Motor neuron (in vitro differentiated cells): ENCODE measurements at regions not wholly inside any gene's neighbourhood (a gene's known extent, or its start where the extent isn't known, plus 50 kb on each side); places are given as distances from the start of the nearest gene placed in this dataset.

Experiments
- ATAC-seq, 8 experiments: fragments of 200-7000 bp; cut with Tn5 transposase; replicated peaks in 6 of 8; 2 replicates each; pipeline ENCODE4 v1.8.0; 2021; ENCODE audit warnings: mild to moderate bottlenecking in 8 of 8, moderate library complexity in 8 of 8
- H3K27ac ChIP-seq, 2 donors: fragments of 250-450 bp; sonication (Bioruptor Pico); 2 replicates each; pipeline ENCODE4 v1.9.0; 2021; ENCODE audit warnings: antibody characterized with exemption in 2 of 2, mild to moderate bottlenecking in 2 of 2, moderate library complexity in 1 of 2
- H3K4me1 ChIP-seq, 2 donors: fragments of 250-450 bp; sonication (Bioruptor Pico); replicated peaks in 1 of 2; 2 replicates each; pipeline ENCODE4 v1.6.1; 2021; ENCODE audit warnings: antibody characterized with exemption in 2 of 2, mild to moderate bottlenecking in 2 of 2, moderate library complexity in 1 of 2
- H3K4me3 ChIP-seq, 5 donors: fragments of 250-450 bp; sonication (Bioruptor Pico); 2 replicates each; pipeline ENCODE4 v1.9.0; 2021; ENCODE audit warnings: antibody characterized with exemption in 5 of 5, mild to moderate bottlenecking in 5 of 5, moderate library complexity in 4 of 5
- WGBS, 10 experiments: fragments of 450-650 bp; shearing (Covaris generic); methylation state at CpG; one replicate each; pipeline ENCODE4 v1.0.0; 2022; 5-methylcytosine and 5-hydroxymethylcytosine counted together
- in situ Hi-C, 9 experiments: fragments of 400-800 bp; cut with MboI; loops; one replicate each; pipeline ENCODE4 v1.15.0; 2021; ENCODE audit warnings: low sequenced_read_pairs in 9 of 9, low pct_unique_long_range_greater_than_20kb in 2 of 9; ENCODE audit not compliant: unreplicated experiment in 9 of 9

- no peak overlapping the region for H3K4me3 ChIP-seq
- WGBS, 10 experiments, result 50 to 87% (median 82%) methylated on average over 1 to 5 of the region's 6 CpGs; no CpG with 5 or more reads in 7 of the 10 experiments
- H3K4me1 ChIP-seq, result peaks cover 5 to 20% of the 10 kb centered on the region in 2 donors
- ATAC-seq, result no peak
- in situ Hi-C loops, result loop anchor here in 1 of 9 experiments (25.0 kb wide), 1 partner anchor 184 kb away; no protein-coding TSS in a partner anchor
- H3K27ac ChIP-seq, result no peak overlapping the region
Observed at GRCh38 chr6:45727819-45728449, 287.7 kb downstream of the CLIC5 start.

GRCh38 chr6:45727228-45727627 lies 288.4 kb downstream of the CLIC5 start:
- Histone ChIP-seq H3K27ac (no peak overlapping the region), H3K4me1 (peaks cover 5 to 20% of the 10 kb centered on the region in 2 donors), H3K4me3 (no peak overlapping the region)
- WGBS, 10 experiments, result 20 to 100% (median 86%) methylated on average over 1 of the region's 2 CpGs; no CpG with 5 or more reads in 5 of the 10 experiments
- peak in 1 of 8 experiments; percentile 40 for ATAC-seq
- in situ Hi-C loops, result loop anchor here in 1 of 9 experiments (25.0 kb wide), 1 partner anchor 185 kb away; no protein-coding TSS in a partner anchor

GRCh38 chr6:45726444-45726843 lies 289.2 kb downstream of the CLIC5 start:
- no peak overlapping the region for H3K27ac ChIP-seq
- H3K4me3 ChIP-seq, result no peak overlapping the region
- WGBS, 10 experiments, result 24 to 64% (median 39%) methylated on average over 1 to 3 of the region's 3 CpGs; no CpG with 5 or more reads in 1 of the 10 experiments
- peak in 4 of 8 experiments; percentile 14 to 70 (median 43) for ATAC-seq
- peaks cover 5 to 20% of the 10 kb centered on the region in 2 donors for H3K4me1 ChIP-seq
- in situ Hi-C loops, result loop anchor here in 1 of 9 experiments (25.0 kb wide), 1 partner anchor 186 kb away; no protein-coding TSS in a partner anchor

- 0 to 100% (median 76%) methylated on average over 1 to 2 of the region's 2 CpGs; no CpG with 5 or more reads in 3 of the 10 experiments for WGBS, 10 experiments
- H3K4me3 ChIP-seq, result no peak overlapping the region
- H3K4me1 ChIP-seq, result peaks cover 5 to 20% of the 10 kb centered on the region in 2 donors
- no peak overlapping the region for H3K27ac ChIP-seq
- in situ Hi-C loops, result loop anchor here in 7 of 9 experiments (25.0 kb wide), 5 partner anchors 312 to 1237 kb away; partner anchors contain the start of gene SUPT3H (in 1 of the 7)
- peak in 1 of 8 experiments; percentile 53 for ATAC-seq
Observed at GRCh38 chr6:45724511-45724910, 291.1 kb downstream of the CLIC5 start.

GRCh38 chr6:45724027-45724426 lies 291.6 kb downstream of the CLIC5 start:
- in situ Hi-C loops, result loop anchor here in 7 of 9 experiments (25.0 kb wide), 5 partner anchors 312 to 1237 kb away; partner anchors contain the start of gene SUPT3H (in 1 of the 7)
- no peak for ATAC-seq
- Histone ChIP-seq H3K4me3 (no peak overlapping the region), H3K4me1 (peaks cover 5 to 20% of the 10 kb centered on the region in 2 donors), H3K27ac (no peak overlapping the region)

- WGBS, 10 experiments, result 60 to 100% (median 75%) methylated on average over 1 to 2 of the region's 2 CpGs; no CpG with 5 or more reads in 4 of the 10 experiments
- in situ Hi-C loops, result loop anchor here in 7 of 9 experiments (25.0 kb wide), 5 partner anchors 311 to 1236 kb away; partner anchors contain the start of gene SUPT3H (in 1 of the 7)
- no peak overlapping the region for H3K4me3 ChIP-seq
- no peak for ATAC-seq
- no peak overlapping the region for H3K27ac ChIP-seq
- H3K4me1 ChIP-seq, result peaks cover 5 to 14% of the 10 kb centered on the region in 2 donors
Observed at GRCh38 chr6:45722876-45723275, 292.8 kb downstream of the CLIC5 start.

GRCh38 chr6:45721665-45722064 lies 294.0 kb downstream of the CLIC5 start:
- H3K4me1 ChIP-seq, result peaks cover 5 to 8% of the 10 kb centered on the region in 2 donors
- no peak overlapping the region for H3K4me3 ChIP-seq
- 56 to 100% (median 75%) methylated on average over 1 to 6 of the region's 6 CpGs; no CpG with 5 or more reads in 3 of the 10 experiments for WGBS, 10 experiments
- ATAC-seq, result no peak
- in situ Hi-C loops, result loop anchor here in 7 of 9 experiments (25.0 kb wide), 5 partner anchors 309 to 1234 kb away; partner anchors contain the start of gene SUPT3H (in 1 of the 7)
- no peak overlapping the region for H3K27ac ChIP-seq

GRCh38 chr6:45718871-45719270 lies 296.8 kb downstream of the CLIC5 start:
- 22 to 92% (median 51%) methylated on average over 1 to 3 of the region's 3 CpGs; no CpG with 5 or more reads in 4 of the 10 experiments for WGBS, 10 experiments
- Histone ChIP-seq H3K4me1 (peaks cover 2 to 3% of the 10 kb centered on the region in 2 donors), H3K4me3 (no peak overlapping the region), H3K27ac (no peak overlapping the region)
- in situ Hi-C loops, result loop anchor here in 7 of 9 experiments (10.0 to 25.0 kb wide), 6 partner anchors 307 to 1244 kb away; partner anchors contain the start of gene SUPT3H (in 1 of the 7)
- no peak for ATAC-seq

- Histone ChIP-seq H3K4me1 (peaks cover 2 to 3% of the 10 kb centered on the region in 2 donors), H3K4me3 (no peak overlapping the region), H3K27ac (no peak overlapping the region)
- ATAC-seq, result no peak
- in situ Hi-C loops, result loop anchor here in 7 of 9 experiments (10.0 to 25.0 kb wide), 6 partner anchors 306 to 1243 kb away; partner anchors contain the start of gene SUPT3H (in 1 of the 7)
- 67 to 100% (median 97%) methylated on average over 1 to 3 of the region's 3 CpGs; no CpG with 5 or more reads in 1 of the 10 experiments for WGBS, 10 experiments
Observed at GRCh38 chr6:45718131-45718530, 297.5 kb downstream of the CLIC5 start.

- Histone ChIP-seq H3K4me3 (no peak overlapping the region), H3K4me1 (peaks cover 2 to 3% of the 10 kb centered on the region in 2 donors), H3K27ac (no peak overlapping the region)
- no peak for ATAC-seq
- 92 to 100% (median 98%) methylated on average over 2 to 6 of the region's 6 CpGs; no CpG with 5 or more reads in 1 of the 10 experiments for WGBS, 10 experiments
- in situ Hi-C loops, result loop anchor here in 7 of 9 experiments (10.0 to 25.0 kb wide), 6 partner anchors 305 to 1243 kb away; partner anchors contain the start of gene SUPT3H (in 1 of the 7)
Observed at GRCh38 chr6:45717715-45718114, 297.9 kb downstream of the CLIC5 start.

GRCh38 chr6:45717027-45717426 lies 298.6 kb downstream of the CLIC5 start:
- no peak overlapping the region for H3K27ac ChIP-seq
- ATAC-seq, result no peak
- WGBS, 10 experiments, result 62 to 100% (median 100%) methylated on average over 2 to 4 of the region's 4 CpGs; no CpG with 5 or more reads in 3 of the 10 experiments
- peaks cover 2 to 3% of the 10 kb centered on the region in 2 donors for H3K4me1 ChIP-seq
- no peak overlapping the region for H3K4me3 ChIP-seq
- in situ Hi-C loops, result loop anchor here in 7 of 9 experiments (10.0 to 25.0 kb wide), 6 partner anchors 305 to 1242 kb away; partner anchors contain the start of gene SUPT3H (in 1 of the 7)

- in situ Hi-C loops, result loop anchor here in 7 of 9 experiments (10.0 to 25.0 kb wide), 6 partner anchors 303 to 1241 kb away; partner anchors contain the start of gene SUPT3H (in 1 of the 7)
- no peak for ATAC-seq
- peaks cover 2 to 3% of the 10 kb centered on the region in 2 donors for H3K4me1 ChIP-seq
- H3K4me3 ChIP-seq, result no peak overlapping the region
- H3K27ac ChIP-seq, result no peak overlapping the region
Observed at GRCh38 chr6:45715508-45715803, 300.2 kb downstream of the CLIC5 start.
